Stimulated activated CD4-positive, alpha-beta T cell treated with anti-CD3 and anti-CD28 coated beads, Interleukin-1b, Interleukin-23, amount 100 ng/mL, for 4 hours (primary cell): ENCODE measurements at regions not wholly inside any gene's neighbourhood (a gene's known extent, or its start where the extent isn't known, plus 50 kb on each side); places are given as distances from the start of the nearest gene placed in this dataset.

Experiments used
- DNase-seq, 2 donors: peaks; one replicate each; pipeline ENCODE4 v3.0.0-alpha.2; 2020; ENCODE audit warnings: low read depth in 2 of 2

DNA sequence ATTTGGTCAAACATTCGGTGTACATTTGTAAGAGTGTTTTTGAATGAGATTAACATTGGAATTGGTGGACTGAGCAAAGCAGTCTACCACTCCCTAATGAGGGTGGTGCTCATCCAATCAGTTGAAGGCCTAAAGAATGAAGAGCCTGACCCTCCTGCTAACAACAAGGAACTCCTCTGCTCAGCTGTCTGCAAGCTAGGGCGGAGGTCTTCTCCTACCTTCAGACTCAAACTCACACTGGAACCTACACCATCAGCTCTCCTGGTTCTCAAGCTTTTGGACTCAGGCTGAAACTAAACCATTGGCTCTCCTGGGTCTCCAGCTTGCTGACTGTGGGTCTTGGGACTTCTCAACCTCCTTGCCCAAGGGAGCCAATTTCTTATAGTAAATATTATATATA, 55.5 kb upstream of the NPAS2 start:
- no peak for DNase-seq

DNA sequence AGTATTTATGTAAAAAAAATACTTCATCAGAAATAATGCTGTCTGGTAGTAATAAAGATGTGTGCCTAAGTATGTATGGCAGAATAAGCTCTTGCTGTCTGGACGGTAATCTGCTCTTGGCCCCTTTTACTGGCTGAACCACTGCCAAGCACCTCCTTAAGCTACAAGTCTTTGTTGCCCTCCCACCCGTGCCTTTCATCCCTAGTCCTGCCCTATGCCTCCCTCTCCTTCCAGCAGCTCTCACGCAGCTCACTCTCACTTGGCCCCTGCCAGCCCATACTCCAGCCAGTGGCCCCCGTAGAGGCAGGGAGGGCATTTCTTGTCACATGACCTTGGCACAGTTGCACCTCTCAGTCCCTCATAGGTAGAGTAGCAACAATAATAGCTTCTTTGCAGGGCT, 54.5 kb upstream of the NPAS2 start:
- no peak for DNase-seq

DNA sequence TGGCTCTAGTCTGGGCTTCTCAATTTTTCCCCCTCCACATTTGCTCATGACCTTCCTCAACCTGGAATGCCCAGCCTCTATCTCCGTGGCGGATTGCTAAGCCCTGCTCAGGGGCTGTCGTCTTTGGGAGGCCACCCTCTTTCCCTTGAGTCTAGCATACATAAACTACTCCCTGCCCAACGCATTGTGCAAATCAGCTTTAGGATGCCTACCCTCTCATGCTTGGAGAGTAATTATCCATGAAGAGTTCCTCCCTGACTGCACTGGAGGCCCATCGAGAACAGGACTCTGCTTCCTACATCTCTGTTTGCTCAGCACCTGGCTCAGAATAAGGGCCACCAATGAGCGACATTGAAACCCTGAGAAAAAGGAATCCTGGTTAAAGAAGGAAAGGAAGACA, 53.7 kb upstream of the NPAS2 start:
- no peak for DNase-seq

- no peak for DNase-seq
These were observed 53.1 kb upstream of the NPAS2 start for GRCh38 chr2:100766806-100767205.

- no peak for DNase-seq
These were observed 52.7 kb upstream of the NPAS2 start for GRCh38 chr2:100767224-100767653.

DNA sequence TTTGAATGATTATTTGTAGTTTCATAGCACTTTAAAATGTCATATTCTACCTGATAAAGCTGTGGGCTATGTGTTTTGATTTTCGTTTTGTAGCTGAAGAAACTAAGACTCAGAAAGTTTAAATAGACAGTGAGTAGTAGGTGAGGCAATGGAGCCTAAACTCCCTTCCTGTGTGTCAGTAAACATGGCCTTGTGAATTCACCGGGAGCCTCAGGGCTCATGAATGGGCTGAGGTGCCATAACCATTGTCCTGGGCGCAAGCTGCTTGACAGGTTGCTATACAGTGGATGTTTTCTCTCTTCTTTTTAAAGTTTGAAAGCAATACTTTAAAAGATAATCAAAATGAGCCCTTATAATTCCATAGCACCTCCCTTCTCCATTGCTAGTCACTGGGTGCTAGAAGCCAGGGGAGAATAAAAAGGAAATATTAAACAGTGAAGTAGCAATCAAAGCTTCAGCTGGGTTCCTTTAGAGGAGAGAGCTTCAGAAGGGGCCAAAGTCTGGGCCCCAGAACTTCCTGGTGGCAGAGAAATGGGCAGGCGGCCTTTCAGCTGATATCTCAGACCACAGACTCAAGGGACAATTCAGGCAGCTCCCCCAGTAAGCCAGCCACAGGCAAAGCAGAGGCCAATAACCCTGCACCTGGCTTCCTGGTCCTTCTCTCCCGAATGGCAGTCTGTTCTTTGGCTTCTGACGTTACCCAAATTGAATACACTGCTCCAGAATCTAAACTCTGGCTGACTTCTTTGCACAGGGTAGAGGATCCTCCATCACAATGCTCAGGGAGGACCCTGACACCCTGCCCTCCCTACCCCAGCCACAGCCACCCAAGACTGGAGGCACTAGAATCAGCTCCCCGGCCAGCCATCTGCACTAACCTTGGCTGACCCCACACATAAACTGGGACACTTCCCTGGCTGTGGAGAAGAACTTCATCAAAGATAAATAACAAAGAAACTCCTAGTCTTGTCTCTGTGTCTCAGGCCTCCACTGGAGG, 51.8 kb upstream of the NPAS2 start:
- no peak for DNase-seq
